AG04450 (cell line): ENCODE measurements at regions not wholly inside any gene's neighbourhood (a gene's known extent, or its start where the extent isn't known, plus 50 kb on each side); places are given as distances from the start of the nearest gene placed in this dataset.
A peak's percentile ranks its signal among the peaks of the same experiment; 100 is the strongest.

Experiments used
- CTCF ChIA-PET: fragments of 300-600, 350-600 bp; formaldehyde crosslinking; extraction: SDS; loops from one replicate; lab custom pipeline; 2022; ENCODE audit warnings: antibody characterized with exemption, inconsistent platforms; lab: Charles Lee
- POLR2A ChIA-PET: fragments of 350-600 bp; formaldehyde crosslinking; extraction: SDS; loops from one replicate; lab custom pipeline; 2021; ENCODE audit warnings: antibody characterized with exemption, inconsistent platforms; lab: Yijun Ruan, JAX
- DNase-seq: peaks from one replicate; pipeline ENCODE4 v3.0.0-alpha.2; 2011; ENCODE audit warnings: low read depth, low spot score
- H3K27ac ChIP-seq: one replicate; pipeline ENCODE4 v1.5.1; 2012; ENCODE audit warnings: low read depth, low read length, control low read depth
- H3K27me3 ChIP-seq: one replicate; pipeline ENCODE4 v1.6.0; 2012; ENCODE audit warnings: low read length; ENCODE audit not compliant: control insufficient read depth, insufficient read depth
- H3K4me3 ChIP-seq: 2 replicates; pipeline ENCODE4 v1.5.1; 2011; ENCODE audit warnings: mild to moderate bottlenecking, low read depth, low read length, control low read depth
- H3K9me3 ChIP-seq: 2 replicates; pipeline ENCODE4 v1.5.1; 2012; ENCODE audit warnings: low read length; ENCODE audit not compliant: control insufficient read depth, insufficient read depth
- TF ChIP-seq, protein P1 (sequence below): IDR thresholded peaks from 2 replicates; pipeline ENCODE4 v1.5.1; 2011; ENCODE audit warnings: low read depth, low read length, control low read depth, inconsistent platforms

DNA sequence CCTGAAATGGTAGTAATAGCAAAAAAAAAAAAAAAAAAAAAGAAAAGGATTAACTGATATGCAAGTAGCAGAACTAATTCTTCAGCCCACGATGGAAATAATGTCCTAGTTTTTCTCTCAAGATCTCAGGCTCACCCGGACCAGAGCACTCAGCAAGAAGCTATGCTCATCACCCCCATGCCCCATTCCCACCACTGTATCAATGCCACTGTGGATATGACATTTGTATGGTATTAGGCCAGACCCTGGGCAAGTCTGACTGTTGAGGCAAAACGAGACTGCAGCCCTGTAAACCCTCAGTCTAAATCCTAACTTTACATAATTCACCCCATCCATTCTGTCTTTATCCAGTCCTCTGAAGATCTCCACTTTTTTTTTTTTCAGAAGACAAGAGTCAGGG is 186.1 kb upstream of the KLF14 start:
- POLR2A ChIA-PET: interaction anchor here (0.6 to 2.8 kb wide), 2 partner anchors 8 to 473 kb away, joined by 5 to 28 read pairs; no protein-coding TSS in a partner anchor
- no peaks in the 10 kb centered on the region for H3K27me3 ChIP-seq
- DNase-seq: no peak
- no peaks in the 10 kb centered on the region for H3K9me3 ChIP-seq
- H3K4me3 ChIP-seq: no peak overlapping the region
- TF ChIP-seq, protein P1, sequence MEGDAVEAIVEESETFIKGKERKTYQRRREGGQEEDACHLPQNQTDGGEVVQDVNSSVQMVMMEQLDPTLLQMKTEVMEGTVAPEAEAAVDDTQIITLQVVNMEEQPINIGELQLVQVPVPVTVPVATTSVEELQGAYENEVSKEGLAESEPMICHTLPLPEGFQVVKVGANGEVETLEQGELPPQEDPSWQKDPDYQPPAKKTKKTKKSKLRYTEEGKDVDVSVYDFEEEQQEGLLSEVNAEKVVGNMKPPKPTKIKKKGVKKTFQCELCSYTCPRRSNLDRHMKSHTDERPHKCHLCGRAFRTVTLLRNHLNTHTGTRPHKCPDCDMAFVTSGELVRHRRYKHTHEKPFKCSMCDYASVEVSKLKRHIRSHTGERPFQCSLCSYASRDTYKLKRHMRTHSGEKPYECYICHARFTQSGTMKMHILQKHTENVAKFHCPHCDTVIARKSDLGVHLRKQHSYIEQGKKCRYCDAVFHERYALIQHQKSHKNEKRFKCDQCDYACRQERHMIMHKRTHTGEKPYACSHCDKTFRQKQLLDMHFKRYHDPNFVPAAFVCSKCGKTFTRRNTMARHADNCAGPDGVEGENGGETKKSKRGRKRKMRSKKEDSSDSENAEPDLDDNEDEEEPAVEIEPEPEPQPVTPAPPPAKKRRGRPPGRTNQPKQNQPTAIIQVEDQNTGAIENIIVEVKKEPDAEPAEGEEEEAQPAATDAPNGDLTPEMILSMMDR: no peak
- no peak overlapping the region for H3K27ac ChIP-seq
- CTCF ChIA-PET: no interaction called here

GRCh38 chr7:130921391-130922180 is 187.6 kb upstream of the KLF14 start:
- H3K4me3 ChIP-seq: peak overlapping the region; percentile 37
- CTCF ChIA-PET: interaction anchor here (1.1 to 2.6 kb wide), 4 partner anchors 18 to 119 kb away, joined by 4 to 17 read pairs (median 7); no protein-coding TSS in a partner anchor
- H3K27ac ChIP-seq: peak overlapping the region; percentile 97
- H3K9me3 ChIP-seq: no peaks in the 10 kb centered on the region; the same call in 1 of the 2 replicates
- POLR2A ChIA-PET: interaction anchor here (0.9 to 2.8 kb wide), 6 partner anchors 9 to 188 kb away, joined by 3 to 28 read pairs (median 6); no protein-coding TSS in a partner anchor
- H3K27me3 ChIP-seq: no peaks in the 10 kb centered on the region
- TF ChIP-seq, protein P1: no peak
- DNase-seq: peak; percentile 80

GRCh38 chr7:130922206-130923112 is 188.5 kb upstream of the KLF14 start:
- Histone ChIP-seq H3K9me3 (no peaks in the 10 kb centered on the region; the same call in 1 of the 2 replicates), H3K27ac (peak overlapping the region; percentile 97), H3K4me3 (no peak overlapping the region), H3K27me3 (no peaks in the 10 kb centered on the region)
- POLR2A ChIA-PET: interaction anchor here (0.6 to 2.8 kb wide), 6 partner anchors 10 to 89 kb away, joined by 3 to 28 read pairs (median 5); no protein-coding TSS in a partner anchor
- CTCF ChIA-PET: interaction anchor here (0.5 to 2.6 kb wide), 5 partner anchors 17 to 147 kb away, joined by 3 to 17 read pairs (median 6); no protein-coding TSS in a partner anchor
- DNase-seq: no peak
- TF ChIP-seq, protein P1: no peak

DNA sequence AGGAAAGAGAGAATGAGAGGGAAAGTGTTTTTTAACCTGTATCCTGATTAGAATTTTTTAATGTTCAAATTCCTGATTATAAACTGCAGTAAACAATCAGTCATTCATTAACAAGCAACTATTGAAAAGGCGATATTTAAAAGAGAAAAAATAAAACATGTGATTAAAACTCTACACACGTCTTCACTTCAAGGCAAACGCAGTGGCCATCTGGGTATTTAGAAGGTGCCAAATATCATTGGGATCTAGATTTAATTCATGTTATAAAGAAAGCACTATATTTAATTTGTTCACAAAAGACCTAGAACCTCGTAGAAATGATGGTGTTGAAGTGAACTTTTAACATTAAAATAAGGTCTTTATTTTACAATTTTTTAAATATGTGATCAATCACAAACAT is 189.4 kb upstream of the KLF14 start:
- no peaks in the 10 kb centered on the region; the same call in 1 of the 2 replicates for H3K9me3 ChIP-seq
- H3K27me3 ChIP-seq: no peaks in the 10 kb centered on the region
- TF ChIP-seq, protein P1: no peak
- no peak overlapping the region for H3K4me3 ChIP-seq
- ChIA-PET POLR2A (interaction anchor here (0.6 kb wide), 2 partner anchors 16 to 22 kb away, joined by 3 read pairs; no protein-coding TSS in a partner anchor), CTCF (interaction anchor here (2.0 to 2.6 kb wide), 2 partner anchors 27 to 117 kb away, joined by 6 to 17 read pairs; no protein-coding TSS in a partner anchor)
- DNase-seq: no peak
- H3K27ac ChIP-seq: no peak overlapping the region
